ENCODE measurements at regions not wholly inside any gene's neighbourhood (a gene's known extent, or its start where the extent isn't known, plus 50 kb on each side); places are given as distances from the start of the nearest gene placed in this dataset.

GRCh38 chr2:52347292-52347691 is 1315.4 kb upstream of the NRXN1 start:
- 15 to 16% methylated on average over 2 of the region's 2 CpGs for WGBS, 2 experiments (ENCODE audit: low coverage in 1 of 2, low lambda C conversion rate in 2 of 2, missing lambda C conversion rate in 2 of 2)
- Histone ChIP-seq H3K27ac (no peak overlapping the region), H3K4me2 (ENCODE audit: unreplicated experiment) (no peak overlapping the region), H3K9me3 (ENCODE audit: low read depth) (no peaks in the 10 kb centered on the region), H3K9me2 (ENCODE audit: insufficient read depth) (no peaks in the 10 kb centered on the region), H3K9ac (no peak overlapping the region), H3K79me2 (ENCODE audit: insufficient read depth) (no peaks in the 10 kb centered on the region), H3K4me1 (ENCODE audit: insufficient read depth) (no peaks in the 10 kb centered on the region), H3K27me3 (replicated peaks; ENCODE audit: insufficient read depth) (no peaks in the 10 kb centered on the region), H4K20me1 (ENCODE audit: insufficient read depth) (no peaks in the 10 kb centered on the region), H3K4me3 (no peak overlapping the region), H3K36me3 (ENCODE audit: low read depth) (no peaks in the 10 kb centered on the region), H3F3A (ENCODE audit: insufficient read depth) (no peaks in the 10 kb centered on the region), H2AFZ (no peak overlapping the region)
- in situ Hi-C loops (cut with MboI) = no loop called here
- no peak for TF ChIP-seq EZH2phosphoT487 (IDR thresholded peaks at IDR 0.05; ENCODE audit: insufficient read depth, low read depth)
- TF ChIP-seq EZH2 (IDR thresholded peaks at IDR 0.05; ENCODE audit: insufficient read depth, poor library complexity, severe bottlenecking) = no peak
- DNase-seq = no peak

GRCh38 chr2:52345676-52346075 is 1313.7 kb upstream of the NRXN1 start:
- Histone ChIP-seq H2AFZ (no peak overlapping the region), H3F3A (ENCODE audit: insufficient read depth) (no peaks in the 10 kb centered on the region), H3K4me3 (no peak overlapping the region), H3K27ac (no peak overlapping the region), H3K9ac (no peak overlapping the region), H3K4me2 (ENCODE audit: unreplicated experiment) (no peak overlapping the region), H3K9me2 (ENCODE audit: insufficient read depth) (no peaks in the 10 kb centered on the region), H3K79me2 (ENCODE audit: insufficient read depth) (no peaks in the 10 kb centered on the region), H3K27me3 (replicated peaks; ENCODE audit: insufficient read depth) (no peaks in the 10 kb centered on the region), H3K9me3 (ENCODE audit: low read depth) (no peaks in the 10 kb centered on the region), H3K36me3 (ENCODE audit: low read depth) (no peaks in the 10 kb centered on the region), H4K20me1 (ENCODE audit: insufficient read depth) (no peaks in the 10 kb centered on the region), H3K4me1 (ENCODE audit: insufficient read depth) (no peaks in the 10 kb centered on the region)
- in situ Hi-C loops (cut with MboI) = no loop called here
- TF ChIP-seq EZH2 (IDR thresholded peaks at IDR 0.05; ENCODE audit: insufficient read depth, poor library complexity, severe bottlenecking) (no peak), EZH2phosphoT487 (IDR thresholded peaks at IDR 0.05; ENCODE audit: insufficient read depth, low read depth) (no peak)
- DNase-seq = no peak
- 16% methylated on average over 4 of the region's 4 CpGs for WGBS, 2 experiments (ENCODE audit: low coverage in 1 of 2, low lambda C conversion rate in 2 of 2, missing lambda C conversion rate in 2 of 2)

GRCh38 chr2:52345082-52345481 is 1313.2 kb upstream of the NRXN1 start:
- no peaks in the 10 kb centered on the region for H3K79me2 ChIP-seq (ENCODE audit: insufficient read depth)
- H2AFZ ChIP-seq = no peak overlapping the region
- H3K4me3 ChIP-seq = no peak overlapping the region
- H3K4me2 ChIP-seq (ENCODE audit: unreplicated experiment) = no peak overlapping the region
- no peaks in the 10 kb centered on the region for H3K9me2 ChIP-seq (ENCODE audit: insufficient read depth)
- no peak for DNase-seq
- no peaks in the 10 kb centered on the region for H4K20me1 ChIP-seq (ENCODE audit: insufficient read depth)
- no peaks in the 10 kb centered on the region for H3K36me3 ChIP-seq (ENCODE audit: low read depth)
- H3K27me3 ChIP-seq (replicated peaks; ENCODE audit: insufficient read depth) = no peaks in the 10 kb centered on the region
- in situ Hi-C loops (cut with MboI) = no loop called here
- no peak overlapping the region for H3K9ac ChIP-seq
- H3K9me3 ChIP-seq (ENCODE audit: low read depth) = no peaks in the 10 kb centered on the region
- H3K4me1 ChIP-seq (ENCODE audit: insufficient read depth) = no peaks in the 10 kb centered on the region
- H3F3A ChIP-seq (ENCODE audit: insufficient read depth) = no peaks in the 10 kb centered on the region
- H3K27ac ChIP-seq = no peak overlapping the region
- no peak for TF ChIP-seq EZH2phosphoT487 (IDR thresholded peaks at IDR 0.05; ENCODE audit: insufficient read depth, low read depth)
- no peak for TF ChIP-seq EZH2 (IDR thresholded peaks at IDR 0.05; ENCODE audit: insufficient read depth, poor library complexity, severe bottlenecking)

- no peaks in the 10 kb centered on the region for H4K20me1 ChIP-seq (ENCODE audit: insufficient read depth)
- WGBS, 2 experiments (ENCODE audit: low coverage in 1 of 2, low lambda C conversion rate in 2 of 2, missing lambda C conversion rate in 2 of 2) = 4 to 25% methylated on average over 2 of the region's 2 CpGs
- DNase-seq = no peak
- H3K27me3 ChIP-seq (replicated peaks; ENCODE audit: insufficient read depth) = no peaks in the 10 kb centered on the region
- H3K79me2 ChIP-seq (ENCODE audit: insufficient read depth) = no peaks in the 10 kb centered on the region
- no peak overlapping the region for H3K4me3 ChIP-seq
- no peak overlapping the region for H3K27ac ChIP-seq
- in situ Hi-C loops (cut with MboI) = no loop called here
- H3K4me1 ChIP-seq (ENCODE audit: insufficient read depth) = no peaks in the 10 kb centered on the region
- H3K9me2 ChIP-seq (ENCODE audit: insufficient read depth) = no peaks in the 10 kb centered on the region
- H3K4me2 ChIP-seq (ENCODE audit: unreplicated experiment) = no peak overlapping the region
- H3K9ac ChIP-seq = no peak overlapping the region
- H2AFZ ChIP-seq = no peak overlapping the region
- H3K36me3 ChIP-seq (ENCODE audit: low read depth) = no peaks in the 10 kb centered on the region
- TF ChIP-seq EZH2 (IDR thresholded peaks at IDR 0.05; ENCODE audit: insufficient read depth, poor library complexity, severe bottlenecking) (no peak), EZH2phosphoT487 (IDR thresholded peaks at IDR 0.05; ENCODE audit: insufficient read depth, low read depth) (no peak)
- no peaks in the 10 kb centered on the region for H3K9me3 ChIP-seq (ENCODE audit: low read depth)
- H3F3A ChIP-seq (ENCODE audit: insufficient read depth) = no peaks in the 10 kb centered on the region
Measured at GRCh38 chr2:52343706-52344266, 1311.9 kb upstream of the NRXN1 start.

- H3K9me3 ChIP-seq (ENCODE audit: low read depth) = no peaks in the 10 kb centered on the region
- H3K4me3 ChIP-seq = no peak overlapping the region
- H3K27ac ChIP-seq = no peak overlapping the region
- H3K79me2 ChIP-seq (ENCODE audit: insufficient read depth) = no peaks in the 10 kb centered on the region
- H3F3A ChIP-seq (ENCODE audit: insufficient read depth) = no peaks in the 10 kb centered on the region
- WGBS, 2 experiments (ENCODE audit: low coverage in 1 of 2, low lambda C conversion rate in 2 of 2, missing lambda C conversion rate in 2 of 2) = 45 to 69% methylated on average over 1 of the region's 1 CpG
- no peaks in the 10 kb centered on the region for H3K36me3 ChIP-seq (ENCODE audit: low read depth)
- no peaks in the 10 kb centered on the region for H3K27me3 ChIP-seq (replicated peaks; ENCODE audit: insufficient read depth)
- H4K20me1 ChIP-seq (ENCODE audit: insufficient read depth) = no peaks in the 10 kb centered on the region
- H3K9me2 ChIP-seq (ENCODE audit: insufficient read depth) = no peaks in the 10 kb centered on the region
- no peak overlapping the region for H2AFZ ChIP-seq
- H3K4me2 ChIP-seq (ENCODE audit: unreplicated experiment) = no peak overlapping the region
- no peak for TF ChIP-seq EZH2 (IDR thresholded peaks at IDR 0.05; ENCODE audit: insufficient read depth, poor library complexity, severe bottlenecking)
- TF ChIP-seq EZH2phosphoT487 (IDR thresholded peaks at IDR 0.05; ENCODE audit: insufficient read depth, low read depth) = no peak
- H3K4me1 ChIP-seq (ENCODE audit: insufficient read depth) = no peaks in the 10 kb centered on the region
- no peak overlapping the region for H3K9ac ChIP-seq
- in situ Hi-C loops (cut with MboI) = no loop called here
- no peak for DNase-seq
Measured at GRCh38 chr2:52343010-52343409, 1311.1 kb upstream of the NRXN1 start.

Data from GM23248 (cell line).